H1 (cell line): ENCODE measurements at regions not wholly inside any gene's neighbourhood (a gene's known extent, or its start where the extent isn't known, plus 50 kb on each side); places are given as distances from the start of the nearest gene placed in this dataset.

Experiments
- CTCF ChIA-PET: fragments of 300-600 bp; sonication (Branson Sonifier 250); formaldehyde crosslinking; loops from one replicate; lab custom pipeline; 2021; ENCODE audit not compliant: partially characterized antibody; lab: Charles Lee
- POLR2A ChIA-PET: fragments of 300-600 bp; sonication (Branson Sonifier 250); formaldehyde crosslinking; loops from one replicate; lab custom pipeline; 2021; ENCODE audit warnings: inconsistent platforms; ENCODE audit not compliant: partially characterized antibody; lab: Charles Lee
- DNase-seq, 2 experiments: peaks; one replicate each; pipeline versions ENCODE4 v3.0.0 to v3.0.0-alpha.2; 2010 to 2022; ENCODE audit warnings: low spot score in 2 of 2, low read depth in 1 of 2, mixed read lengths in 1 of 2
- FAIRE-seq: peaks from 2 replicates; lab custom pipeline; 2011; peaks lifted over from hg19 to GRCh38; lab: Jason Lieb, UNC
- H2AFZ ChIP-seq: 2 replicates; pipeline ENCODE4 v1.8.1; 2012; ENCODE audit warnings: low read length, inconsistent platforms
- H2AK5ac ChIP-seq: 2 replicates; pipeline ENCODE4 v1.6.1; 2013; ENCODE audit warnings: low read depth, low read length
- H2BK120ac ChIP-seq: replicated peaks from 2 replicates; pipeline ENCODE3; 2013; ENCODE audit warnings: low read depth, low read length, inconsistent platforms
- H2BK12ac ChIP-seq: 2 replicates; pipeline ENCODE4 v1.6.1; 2013; ENCODE audit warnings: low read depth, low read length
- H2BK15ac ChIP-seq: 2 replicates; pipeline ENCODE4 v1.6.1; 2013; ENCODE audit warnings: low read length
- H2BK20ac ChIP-seq: 2 replicates; pipeline ENCODE4 v1.6.1; 2013; ENCODE audit warnings: low read length
- H2BK5ac ChIP-seq: 2 replicates; pipeline ENCODE4 v1.6.1; 2013; ENCODE audit warnings: low read depth, low read length
- H3K14ac ChIP-seq: 2 replicates; pipeline ENCODE4 v1.6.1; 2013; ENCODE audit warnings: inconsistent platforms; ENCODE audit not compliant: insufficient read length
- H3K18ac ChIP-seq: 2 replicates; pipeline ENCODE4 v1.6.1; 2013; ENCODE audit warnings: low read length; ENCODE audit errors: extremely low read depth
- H3K23ac ChIP-seq: 2 replicates; pipeline ENCODE4 v1.6.1; 2013; ENCODE audit warnings: inconsistent platforms; ENCODE audit not compliant: insufficient read length
- H3K23me2 ChIP-seq: 2 replicates; pipeline ENCODE4 v1.6.1; 2013; ENCODE audit warnings: low read depth, low read length
- H3K27ac ChIP-seq: 2 replicates; pipeline ENCODE4 v1.6.1; 2011; ENCODE audit warnings: low read depth, low read length, inconsistent platforms
- H3K27me3 ChIP-seq, 4 experiments: replicated peaks in 1 of 4; 1 replicate in 1 of 4; 2 replicates in 3 of 4; pipeline versions ENCODE4 v1.6.1 to v1.8.1; 2011 to 2013; ENCODE audit warnings: low read length in 3 of 4, mild to moderate bottlenecking in 3 of 4, inconsistent platforms in 2 of 4, mixed read lengths in 2 of 4, moderate library complexity in 1 of 4; ENCODE audit not compliant: control insufficient read depth in 3 of 4, insufficient read depth in 3 of 4; ENCODE audit errors: extremely low read depth in 1 of 4
- H3K36me3 ChIP-seq, 4 experiments: 2 replicates each; pipeline versions ENCODE4 v1.6.1 to v1.8.1; 2011 to 2013; ENCODE audit warnings: mild to moderate bottlenecking in 4 of 4, low read length in 3 of 4, moderate library complexity in 2 of 4, control low read depth in 1 of 4, inconsistent platforms in 1 of 4; ENCODE audit not compliant: insufficient read depth in 4 of 4, control insufficient read depth in 2 of 4
- H3K4ac ChIP-seq: replicated peaks from 2 replicates; pipeline ENCODE3; 2013; ENCODE audit warnings: low read length, low read depth, mixed read lengths, inconsistent platforms; ENCODE audit not compliant: insufficient read length
- H3K4me1 ChIP-seq, 4 experiments: replicated peaks in 1 of 4; 1 replicate in 1 of 4; 2 replicates in 3 of 4; pipeline versions ENCODE4 v1.6.1 to v1.8.1; 2011 to 2013; ENCODE audit warnings: low read length in 3 of 4, inconsistent platforms in 2 of 4, mixed read lengths in 1 of 4; ENCODE audit not compliant: insufficient read depth in 4 of 4, control insufficient read depth in 3 of 4
- H3K4me2 ChIP-seq, 2 experiments: 2 replicates each; pipeline versions ENCODE4 v1.6.1 to v1.8.1; 2011 to 2013; ENCODE audit warnings: low read depth in 2 of 2, low read length in 2 of 2, control low read depth in 1 of 2, inconsistent platforms in 1 of 2, mild to moderate bottlenecking in 1 of 2; ENCODE audit not compliant: insufficient read depth in 1 of 2
- H3K4me3 ChIP-seq, 4 experiments: fragments of 200-600, 300-600 bp in 1 of 4; sonication (generic), shearing (Covaris generic), sonication (Bioruptor Twin) in 1 of 4; 2 replicates each; pipeline versions ENCODE4 v1.5.1 to v1.8.1; 2011 to 2016; ENCODE audit warnings: low read length in 4 of 4, low read depth in 3 of 4, control low read depth in 2 of 4, inconsistent platforms in 2 of 4, mild to moderate bottlenecking in 2 of 4, mixed read lengths in 1 of 4, moderate library complexity in 1 of 4; ENCODE audit not compliant: insufficient read depth in 2 of 4; ENCODE audit errors: extremely low read depth in 1 of 4
- H3K56ac ChIP-seq: replicated peaks from 2 replicates; pipeline ENCODE3; 2013; ENCODE audit warnings: low read depth, mild to moderate bottlenecking, mixed read lengths, low read length, inconsistent platforms; ENCODE audit not compliant: insufficient read length
- H3K79me1 ChIP-seq: 2 replicates; pipeline ENCODE4 v1.6.1; 2013; ENCODE audit warnings: low read depth, low read length, control low read depth
- H3K79me2 ChIP-seq, 2 experiments: 2 replicates each; pipeline versions ENCODE4 v1.6.1 to v1.8.1; 2012 to 2013; ENCODE audit warnings: low read length in 2 of 2, mild to moderate bottlenecking in 2 of 2, inconsistent platforms in 1 of 2; ENCODE audit not compliant: insufficient read depth in 2 of 2, control insufficient read depth in 1 of 2
- H3K9ac ChIP-seq, 4 experiments: replicated peaks in 1 of 4; 1 replicate in 1 of 4; 2 replicates in 3 of 4; pipeline versions ENCODE4 v1.6.1 to v1.8.1; 2011 to 2013; ENCODE audit warnings: low read depth in 3 of 4, low read length in 3 of 4, control low read depth in 2 of 4, mild to moderate bottlenecking in 2 of 4, moderate library complexity in 2 of 4, inconsistent platforms in 1 of 4; ENCODE audit errors: extremely low read depth in 1 of 4
- H3K9me3 ChIP-seq, 2 experiments: 2 replicates each; pipeline versions ENCODE4 v1.6.1 to v1.8.1; 2012 to 2013; ENCODE audit warnings: mild to moderate bottlenecking in 2 of 2, moderate library complexity in 2 of 2, control low read depth in 1 of 2, inconsistent platforms in 1 of 2, low read depth in 1 of 2, low read length in 1 of 2, mixed read lengths in 1 of 2; ENCODE audit not compliant: insufficient read depth in 2 of 2
- H4K20me1 ChIP-seq, 2 experiments: replicated peaks in 1 of 2; 2 replicates each; pipeline versions ENCODE3 to v1.8.1; 2011 to 2013; ENCODE audit warnings: inconsistent platforms in 2 of 2, low read length in 2 of 2, mild to moderate bottlenecking in 1 of 2; ENCODE audit not compliant: insufficient read depth in 2 of 2, control insufficient read depth in 1 of 2
- H4K5ac ChIP-seq: 2 replicates; pipeline ENCODE4 v1.6.1; 2013; ENCODE audit warnings: low read length, low read depth, mixed read lengths, inconsistent platforms; ENCODE audit not compliant: insufficient read length
- H4K8ac ChIP-seq: 2 replicates; pipeline ENCODE4 v1.8.0; 2013; ENCODE audit warnings: mild to moderate bottlenecking, moderate library complexity, low read length, inconsistent platforms; ENCODE audit not compliant: insufficient read depth; ENCODE audit errors: extremely low read depth
- H4K91ac ChIP-seq: replicated peaks from 2 replicates; pipeline ENCODE3; 2013; ENCODE audit warnings: low read length, mixed read lengths, inconsistent platforms; ENCODE audit not compliant: insufficient read length
- CHD1 ChIP-seq: IDR thresholded peaks from 2 replicates; pipeline ENCODE4 v1.6.1; 2012; ENCODE audit warnings: low read depth, low read length, improper control_type of control experiment
- EZH2 ChIP-seq: fragments of 200-600 bp; sonication (generic); IDR thresholded peaks from 2 replicates; pipeline ENCODE4 v1.7.1; 2012; ENCODE audit warnings: low read depth, mild to moderate bottlenecking, moderate library complexity, low read length, inconsistent platforms; ENCODE audit not compliant: severe bottlenecking
- GABPA ChIP-seq: IDR thresholded peaks from 2 replicates; pipeline ENCODE4 v1.6.1; 2011; ENCODE audit warnings: mild to moderate bottlenecking, low read length, moderate library complexity, borderline replicate concordance; ENCODE audit not compliant: insufficient read depth
- HDAC2 ChIP-seq, 2 experiments: fragments of 300-600 bp in 1 of 2; sonication (generic) in 1 of 2; IDR thresholded peaks; 2 replicates each; pipeline ENCODE4 v1.6.1; 2011 to 2012; ENCODE audit warnings: low read depth in 2 of 2, low read length in 2 of 2, mild to moderate bottlenecking in 2 of 2, moderate library complexity in 2 of 2, borderline replicate concordance in 1 of 2, inconsistent platforms in 1 of 2
- KDM5A ChIP-seq: fragments of 200-600 bp; IDR thresholded peaks from 2 replicates; pipeline ENCODE4 v1.7.1; 2012; ENCODE audit warnings: mild to moderate bottlenecking, low read length, inconsistent platforms, mixed read lengths
- POU5F1 ChIP-seq: IDR thresholded peaks from 2 replicates; pipeline ENCODE4 v1.6.1; 2011; ENCODE audit warnings: low read depth, mild to moderate bottlenecking, low read length, moderate library complexity
- RAD21 ChIP-seq, 2 experiments: IDR thresholded peaks in 1 of 2; conservative IDR thresholded peaks in 1 of 2; 2 replicates each; pipeline ENCODE4 v1.6.1; 2011; ENCODE audit warnings: low read depth in 2 of 2, low read length in 2 of 2, improper control_type of control experiment in 1 of 2, inconsistent platforms in 1 of 2, mild to moderate bottlenecking in 1 of 2, moderate library complexity in 1 of 2
- SAP30 ChIP-seq: fragments of 300-600 bp; sonication (generic); IDR thresholded peaks from 2 replicates; pipeline ENCODE4 v1.7.1; 2012; ENCODE audit warnings: low read length, moderate library complexity, mild to moderate bottlenecking, inconsistent platforms; ENCODE audit not compliant: insufficient read depth, insufficient replicate concordance
- SP1 ChIP-seq: IDR thresholded peaks from 2 replicates; pipeline ENCODE4 v1.6.1; 2011; ENCODE audit warnings: low read depth, low read length
- TAF1 ChIP-seq: IDR thresholded peaks from 2 replicates; pipeline ENCODE4 v1.6.1; 2011; ENCODE audit warnings: mild to moderate bottlenecking, low read depth, low read length
- ZNF274 ChIP-seq: IDR thresholded peaks from 2 replicates; pipeline ENCODE4 v1.7.0; 2012; ENCODE audit warnings: low read length, borderline replicate concordance; ENCODE audit errors: extremely low read depth
- WGBS, 2 experiments: shearing (Covaris generic) in 1 of 2; methylation state at CpG; one replicate each; pipeline versions ENCODE4 v1.1.6 to v1.1.7; 2013 to 2015; ENCODE audit warnings: low lambda C conversion rate in 2 of 2, mixed read lengths in 2 of 2, inconsistent platforms in 1 of 2, low coverage in 1 of 2, missing lambda C conversion rate in 1 of 2; ENCODE audit not compliant: insufficient replicate concordance in 2 of 2, insufficient coverage in 1 of 2, insufficient read length in 1 of 2; ENCODE audit errors: extremely low coverage in 1 of 2, missing lambda C conversion rate in 1 of 2; 5-methylcytosine and 5-hydroxymethylcytosine counted together
- TF ChIP-seq, protein P1 (sequence below): IDR thresholded peaks from 2 replicates; pipeline ENCODE4 v1.6.1; 2011; ENCODE audit warnings: low read depth, mild to moderate bottlenecking, low read length; ENCODE audit not compliant: insufficient read depth

- H3K18ac ChIP-seq, result no peak overlapping the region
- no peaks in the 10 kb centered on the region for H3K27me3 ChIP-seq
- H3K23me2 ChIP-seq, result 0 out of 2 replicates have a peak, but pooled peaks cover under 1% of the 10 kb centered on the region
- H2BK12ac ChIP-seq, result no peak overlapping the region
- H3K4me2 ChIP-seq, result no peak overlapping the region
- no peak overlapping the region for H3K14ac ChIP-seq
- no peak overlapping the region for H2BK120ac ChIP-seq
- no peak overlapping the region for H4K91ac ChIP-seq
- H3K4me1 ChIP-seq, result peaks cover 0 to 1% (median 0%) of the 10 kb centered on the region in 4 experiments; a peak in 1 of 7 replicates
- H3K79me1 ChIP-seq, result no peaks in the 10 kb centered on the region
- no peaks in the 10 kb centered on the region for H4K20me1 ChIP-seq
- no peaks in the 10 kb centered on the region for H3K9me3 ChIP-seq
- H3K9ac ChIP-seq, result no peak overlapping the region
- POLR2A ChIA-PET, result no interaction called here
- CTCF ChIA-PET, result no interaction called here
- FAIRE-seq, result no peak
- H3K4me3 ChIP-seq, result no peak overlapping the region
- no peak overlapping the region for H2AK5ac ChIP-seq
- H3K4ac ChIP-seq, result no peak overlapping the region
- H3K36me3 ChIP-seq, result no peaks in the 10 kb centered on the region
- WGBS, 2 experiments, result 88% methylated on average over 3 of the region's 3 CpGs; no CpG with 5 or more reads in 1 of the 2 experiments
- H4K5ac ChIP-seq, result no peak overlapping the region
- no peak overlapping the region for H2BK5ac ChIP-seq
- TF ChIP-seq KDM5A, result no peak
- TF ChIP-seq SAP30, result no peak
- no peak for TF ChIP-seq SP1
- no peak for TF ChIP-seq HDAC2 (IDR thresholded peaks at IDR 0.05; ENCODE audit: borderline replicate concordance in 1 of 2, low read depth in 2 of 2, low read length in 2 of 2)
- no peak for TF ChIP-seq RAD21 (IDR thresholded peaks at IDR 0.05 in 1 of 2, conservative IDR thresholded peaks at IDR 0.05 in 1 of 2; ENCODE audit: low read depth in 2 of 2, low read length in 2 of 2)
- no peak for TF ChIP-seq POU5F1
- no peak for TF ChIP-seq ZNF274
- no peak for TF ChIP-seq CHD1
- no peak for TF ChIP-seq TAF1
- TF ChIP-seq, protein P1, sequence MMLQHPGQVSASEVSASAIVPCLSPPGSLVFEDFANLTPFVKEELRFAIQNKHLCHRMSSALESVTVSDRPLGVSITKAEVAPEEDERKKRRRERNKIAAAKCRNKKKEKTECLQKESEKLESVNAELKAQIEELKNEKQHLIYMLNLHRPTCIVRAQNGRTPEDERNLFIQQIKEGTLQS, result no peak
- no peak for TF ChIP-seq EZH2
- TF ChIP-seq GABPA, result no peak
- no peak overlapping the region for H2BK15ac ChIP-seq
- no peak overlapping the region for H2BK20ac ChIP-seq
- no peak overlapping the region for H3K27ac ChIP-seq
- no peak overlapping the region for H3K23ac ChIP-seq
- H3K56ac ChIP-seq, result no peak overlapping the region
- H3K79me2 ChIP-seq, result no peaks in the 10 kb centered on the region
- no peak overlapping the region for H4K8ac ChIP-seq
- no peak overlapping the region for H2AFZ ChIP-seq
- DNase-seq, result no peak
Measured at GRCh38 chr4:79205121-79205520, 120.7 kb downstream of the NAA11 start.
